ENCODE measurements at regions not wholly inside any gene's neighbourhood (a gene's known extent, or its start where the extent isn't known, plus 50 kb on each side); places are given as distances from the start of the nearest gene placed in this dataset.
"Not testable (repeated sequence)": the region's sequence is repeated elsewhere in the genome, so short reads cannot be mapped to it uniquely, and the experiment has no call there.

DNA sequence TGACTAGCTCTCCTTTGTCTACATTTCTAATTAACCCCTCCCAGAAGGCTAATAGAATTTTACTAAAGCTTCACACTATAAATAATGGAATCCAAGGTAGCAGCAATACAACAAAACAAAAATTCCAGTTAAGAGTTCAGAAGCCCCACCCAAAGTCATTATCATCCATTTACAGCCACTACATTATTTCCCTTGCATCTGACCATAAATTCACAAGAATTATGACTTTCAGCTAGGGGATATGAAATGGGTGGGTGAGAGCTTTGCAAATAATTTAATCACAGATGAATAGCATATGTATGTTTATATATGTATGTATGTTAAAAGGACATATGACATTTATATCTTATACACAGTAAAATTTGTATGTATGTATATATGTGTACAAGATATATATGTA lies 65.3 kb upstream of the PTGDR start:
- peaks cover 11% of the 10 kb centered on the region for H3K9me3 Mint-ChIP-seq

DNA sequence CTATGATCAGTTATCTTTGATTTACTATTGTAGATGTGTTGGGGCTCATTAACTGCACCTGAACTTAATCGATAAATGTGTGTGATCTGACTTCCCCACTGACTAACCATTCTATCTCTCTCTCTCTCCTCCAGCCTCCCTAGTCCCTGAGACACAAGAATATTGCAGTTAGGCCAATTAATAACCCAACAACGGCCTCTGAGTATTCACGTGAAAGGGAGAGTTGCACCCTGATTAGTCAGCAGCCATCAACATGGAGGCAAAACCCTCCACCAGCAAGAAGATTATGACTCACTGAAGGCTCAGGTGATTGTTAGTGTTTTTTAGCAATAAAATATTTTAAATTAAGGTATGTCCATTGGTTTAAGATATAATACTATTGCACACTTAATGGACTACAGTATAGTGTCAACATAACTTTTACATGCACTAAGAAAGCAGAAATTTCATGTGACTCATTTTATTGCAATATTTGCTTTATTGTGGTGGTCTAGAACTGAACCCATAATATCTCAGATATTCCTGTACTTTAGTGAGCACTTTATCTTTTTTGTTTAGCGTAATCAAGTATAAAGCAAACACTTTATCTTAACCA lies 77.1 kb upstream of the PTGDR start:
- Mint-ChIP-seq H3K27ac (no peak overlapping the region), H3K27me3 (peaks cover 10% of the 10 kb centered on the region), H3K4me3 (no peak overlapping the region), H3K4me1 (no peaks in the 10 kb centered on the region), H3K36me3 (no peaks in the 10 kb centered on the region), H3K9me3 (peaks cover 7% of the 10 kb centered on the region)
- no peak for ATAC-seq

More for the DNA sequence above, 65.3 kb upstream of the PTGDR start:
- Mint-ChIP-seq H3K4me1 (no peaks in the 10 kb centered on the region), H3K27me3 (peaks cover 19% of the 10 kb centered on the region), H3K4me3 (no peak overlapping the region), H3K27ac (no peak overlapping the region), H3K36me3 (no peaks in the 10 kb centered on the region)
- ATAC-seq = no peak

DNA sequence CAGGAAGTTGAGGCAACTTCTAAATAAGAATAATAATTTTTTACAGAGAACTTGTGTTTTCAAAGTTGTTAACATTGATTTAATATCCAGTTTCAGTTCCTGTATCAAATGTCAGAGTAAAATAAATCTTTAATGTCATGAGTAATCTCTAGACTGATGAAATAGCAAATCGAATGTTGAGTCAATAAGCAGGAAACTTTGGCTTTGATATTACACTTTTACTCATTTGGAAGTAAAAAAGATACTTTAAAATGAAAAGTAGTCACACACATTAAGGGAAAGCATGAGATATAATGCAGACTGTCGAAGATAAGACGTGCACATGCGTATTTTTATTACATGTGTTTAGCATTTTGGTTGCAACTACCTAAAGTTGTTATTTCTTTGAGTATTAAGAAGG lies 78.2 kb upstream of the PTGDR start:
- no peaks in the 10 kb centered on the region for H3K36me3 Mint-ChIP-seq
- peaks cover 10% of the 10 kb centered on the region for H3K27me3 Mint-ChIP-seq
- no peak overlapping the region for H3K27ac Mint-ChIP-seq
- no peak overlapping the region for H3K4me3 Mint-ChIP-seq
- H3K9me3 Mint-ChIP-seq = peaks cover under 1% of the 10 kb centered on the region
- ATAC-seq = peak; percentile 27
- H3K4me1 Mint-ChIP-seq = no peaks in the 10 kb centered on the region

- ATAC-seq = no peak
- Mint-ChIP-seq H3K27ac (no peak overlapping the region), H3K4me3 (no peak overlapping the region), H3K27me3 (peaks cover 10% of the 10 kb centered on the region), H3K36me3 (no peaks in the 10 kb centered on the region), H3K4me1 (no peaks in the 10 kb centered on the region), H3K9me3 (no peaks in the 10 kb centered on the region)
Observed at GRCh38 chr14:52188381-52188780, 79.1 kb upstream of the PTGDR start.

DNA sequence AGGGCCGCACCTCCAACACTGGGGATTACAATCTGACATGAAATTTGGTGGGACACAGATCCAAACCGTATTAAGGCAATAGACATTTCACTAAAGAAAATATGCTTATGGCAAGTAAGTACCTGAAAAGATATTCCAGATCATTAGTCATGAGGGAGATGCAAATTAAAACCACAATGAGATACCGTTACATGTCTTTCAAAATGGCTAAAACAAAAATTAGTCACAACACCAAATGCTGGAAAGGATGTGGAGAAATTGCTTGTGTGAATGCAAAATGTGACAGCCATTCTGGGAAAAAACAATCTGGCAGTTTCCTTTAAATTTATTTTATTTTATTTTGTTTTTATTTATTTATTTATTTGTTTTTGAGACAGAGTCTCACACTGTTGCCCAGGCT lies 82.3 kb upstream of the PTGDR start:
- ATAC-seq = no peak
- Mint-ChIP-seq H3K27me3 (no peaks in the 10 kb centered on the region), H3K4me3 (no peak overlapping the region), H3K27ac (no peak overlapping the region), H3K36me3 (peaks cover 9% of the 10 kb centered on the region), H3K4me1 (no peaks in the 10 kb centered on the region), H3K9me3 (peaks cover 15% of the 10 kb centered on the region)

GRCh38 chr14:52182853-52183252 lies 84.6 kb upstream of the PTGDR start:
- Mint-ChIP-seq H3K27ac (no peak overlapping the region), H3K9me3 (peaks cover 17% of the 10 kb centered on the region), H3K27me3 (no peaks in the 10 kb centered on the region), H3K36me3 (peaks cover 10% of the 10 kb centered on the region), H3K4me3 (no peak overlapping the region), H3K4me1 (no peaks in the 10 kb centered on the region)
- ATAC-seq = no peak

DNA sequence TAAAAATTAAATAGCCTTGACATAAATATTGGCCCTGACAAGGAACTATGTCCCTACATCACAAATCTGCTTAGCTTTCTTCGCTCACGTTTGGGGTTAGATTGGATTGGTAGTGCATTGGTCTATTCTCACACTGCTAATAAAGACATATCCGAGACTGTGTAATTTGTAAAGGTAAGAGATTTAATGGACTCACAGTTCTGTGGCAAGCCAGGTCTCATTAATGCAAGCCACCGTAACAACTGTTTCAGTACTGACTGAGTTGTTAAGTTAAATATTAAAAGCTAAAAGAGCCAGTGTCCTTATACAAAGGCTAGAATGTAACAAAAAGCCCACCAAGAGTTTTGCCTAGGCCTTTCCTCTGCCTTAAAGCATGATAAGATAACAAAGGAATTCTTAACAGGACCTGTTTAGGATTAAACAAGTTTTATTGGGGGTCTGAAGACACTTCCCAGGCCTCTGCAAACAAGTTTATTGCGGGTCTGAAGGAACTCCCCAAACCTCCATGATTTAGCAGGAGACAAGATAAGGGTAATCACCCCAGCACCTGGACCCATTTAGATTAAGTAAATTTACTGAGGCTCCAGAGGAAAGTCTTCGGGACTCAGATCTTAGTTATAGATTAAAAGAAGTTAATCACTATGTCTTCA lies 88.2 kb upstream of the PTGDR start:
- Mint-ChIP-seq H3K36me3 (peaks cover 10% of the 10 kb centered on the region), H3K27me3 (no peaks in the 10 kb centered on the region), H3K4me3 (no peak overlapping the region), H3K27ac (no peak overlapping the region), H3K4me1 (peaks cover 28% of the 10 kb centered on the region), H3K9me3 (peaks cover 17% of the 10 kb centered on the region)
- ATAC-seq = no peak

DNA sequence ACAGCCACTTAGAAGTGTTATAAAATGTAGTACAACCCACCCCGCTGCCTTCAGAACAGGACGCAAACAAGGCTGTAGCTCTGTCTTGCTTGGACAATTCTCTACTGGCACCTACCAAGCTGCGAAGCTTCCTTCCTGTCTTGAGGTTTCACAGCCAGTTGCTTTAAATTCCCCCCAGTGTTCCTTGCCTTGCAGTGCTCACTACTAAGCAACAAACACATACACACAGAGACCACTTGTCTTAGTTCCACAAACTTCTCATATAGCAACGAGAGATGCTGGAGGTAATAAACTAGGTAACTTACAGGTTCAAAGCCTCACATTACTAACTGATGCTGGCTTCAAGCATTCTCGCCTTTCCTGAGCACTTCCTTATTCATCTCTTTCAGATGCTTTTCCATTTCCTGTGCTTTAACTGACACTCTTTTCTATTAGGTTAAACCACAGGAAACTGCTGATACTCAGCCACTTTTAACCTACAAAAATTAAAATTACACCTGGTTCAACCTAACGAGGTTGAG lies 91.5 kb upstream of the PTGDR start:
- Mint-ChIP-seq H3K9me3 (peaks cover 11% of the 10 kb centered on the region), H3K4me1 (peaks cover 28% of the 10 kb centered on the region), H3K4me3 (no peak overlapping the region), H3K36me3 (peaks cover 10% of the 10 kb centered on the region), H3K27me3 (no peaks in the 10 kb centered on the region), H3K27ac (peak overlapping the region; percentile 27)
- peak; percentile 95 for ATAC-seq

- H3K36me3 Mint-ChIP-seq, H3K27ac Mint-ChIP-seq, H3K9me3 Mint-ChIP-seq, ATAC-seq, H3K4me3 Mint-ChIP-seq, H3K27me3 Mint-ChIP-seq: not testable (repeated sequence)
- peaks cover 20% of the 10 kb centered on the region for H3K4me1 Mint-ChIP-seq
Observed at GRCh38 chr14:52171932-52172331, 95.6 kb upstream of the PTGDR start.

GRCh38 chr14:52166822-52167221 lies 98.0 kb upstream of the NID2 start:
- no peaks in the 10 kb centered on the region for H3K4me1 Mint-ChIP-seq

DNA sequence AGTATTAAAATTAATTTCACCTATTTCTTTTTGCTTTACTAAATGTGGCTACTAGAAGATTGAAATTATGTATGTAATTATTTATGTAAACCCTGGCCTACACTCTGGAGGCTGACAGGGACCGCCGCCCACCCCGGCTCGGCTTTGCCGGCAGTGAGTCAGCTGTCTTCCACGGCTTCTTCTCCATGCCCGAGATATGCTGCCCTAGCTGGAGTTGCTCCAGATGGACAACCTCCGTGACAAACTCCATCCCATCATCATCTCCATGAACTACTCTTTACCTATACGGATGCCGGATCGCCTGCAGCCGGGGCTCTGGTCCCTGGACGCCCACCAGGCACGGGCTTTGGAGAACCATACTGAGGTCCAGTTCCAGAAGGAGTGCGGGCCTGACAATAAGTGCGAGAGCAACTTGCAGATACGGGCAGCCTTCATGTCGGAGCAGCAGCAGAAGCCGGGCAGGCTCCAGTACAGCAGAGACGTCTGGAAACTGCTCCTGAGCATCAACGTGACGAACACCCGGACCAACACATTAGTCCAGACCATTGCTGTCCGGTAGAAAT lies 86.9 kb upstream of the NID2 start:
- H3K27ac Mint-ChIP-seq = no peak overlapping the region

More at GRCh38 chr14:52166822-52167221, 98.0 kb upstream of the NID2 start:
- Mint-ChIP-seq H3K4me3 (no peak overlapping the region), H3K36me3 (no peaks in the 10 kb centered on the region), H3K27ac (no peak overlapping the region), H3K9me3 (no peaks in the 10 kb centered on the region), H3K27me3 (no peaks in the 10 kb centered on the region)
- no peak for ATAC-seq

GRCh38 chr14:52154992-52155650 lies 86.3 kb upstream of the NID2 start:
- H3K4me3 Mint-ChIP-seq = no peak overlapping the region
- peaks cover 10% of the 10 kb centered on the region for H3K4me1 Mint-ChIP-seq

More for the DNA sequence above, 86.9 kb upstream of the NID2 start:
- ATAC-seq = no peak
- peaks cover 24% of the 10 kb centered on the region for H3K27me3 Mint-ChIP-seq
- H3K4me1 Mint-ChIP-seq = peaks cover 10% of the 10 kb centered on the region
- no peak overlapping the region for H3K4me3 Mint-ChIP-seq
- H3K36me3 Mint-ChIP-seq = no peaks in the 10 kb centered on the region
- no peaks in the 10 kb centered on the region for H3K9me3 Mint-ChIP-seq

GRCh38 chr14:52153939-52154338 lies 85.1 kb upstream of the NID2 start:
- H3K36me3 Mint-ChIP-seq = no peaks in the 10 kb centered on the region
- no peak overlapping the region for H3K27ac Mint-ChIP-seq
- H3K27me3 Mint-ChIP-seq = peaks cover 25% of the 10 kb centered on the region
- H3K4me1 Mint-ChIP-seq = peaks cover 10% of the 10 kb centered on the region
- no peak overlapping the region for H3K4me3 Mint-ChIP-seq
- ATAC-seq = no peak
- H3K9me3 Mint-ChIP-seq = no peaks in the 10 kb centered on the region

More at GRCh38 chr14:52154992-52155650, 86.3 kb upstream of the NID2 start:
- Mint-ChIP-seq H3K27me3 (peaks cover 20% of the 10 kb centered on the region), H3K9me3 (no peaks in the 10 kb centered on the region), H3K36me3 (no peaks in the 10 kb centered on the region), H3K27ac (no peak overlapping the region)
- ATAC-seq = peak; percentile 68

DNA sequence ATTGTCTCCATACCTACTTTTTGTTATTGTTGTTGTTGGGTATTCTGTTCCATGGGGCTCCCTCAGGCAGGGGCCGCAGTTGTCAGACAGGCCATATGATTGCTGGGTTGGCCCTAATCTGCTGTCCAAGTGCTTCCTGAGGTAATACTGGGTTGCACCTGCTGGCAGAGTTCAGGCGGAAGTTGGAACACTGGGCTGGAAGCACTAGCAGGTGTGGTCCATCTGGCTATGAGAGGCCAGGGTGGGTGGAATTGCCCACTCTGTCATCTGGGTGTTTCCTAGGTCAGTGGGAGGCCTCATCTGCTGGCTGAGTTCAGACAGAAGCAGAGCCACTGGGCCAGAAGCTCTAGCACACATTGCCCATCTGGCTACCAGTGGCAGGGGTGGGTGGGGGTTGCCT lies 81.3 kb upstream of the NID2 start:
- H3K4me1 Mint-ChIP-seq = peaks cover 9% of the 10 kb centered on the region
- H3K9me3 Mint-ChIP-seq = no peaks in the 10 kb centered on the region
- peaks cover 31% of the 10 kb centered on the region for H3K27me3 Mint-ChIP-seq
- H3K27ac Mint-ChIP-seq = no peak overlapping the region
- no peaks in the 10 kb centered on the region for H3K36me3 Mint-ChIP-seq
- ATAC-seq = no peak
- H3K4me3 Mint-ChIP-seq = no peak overlapping the region

DNA sequence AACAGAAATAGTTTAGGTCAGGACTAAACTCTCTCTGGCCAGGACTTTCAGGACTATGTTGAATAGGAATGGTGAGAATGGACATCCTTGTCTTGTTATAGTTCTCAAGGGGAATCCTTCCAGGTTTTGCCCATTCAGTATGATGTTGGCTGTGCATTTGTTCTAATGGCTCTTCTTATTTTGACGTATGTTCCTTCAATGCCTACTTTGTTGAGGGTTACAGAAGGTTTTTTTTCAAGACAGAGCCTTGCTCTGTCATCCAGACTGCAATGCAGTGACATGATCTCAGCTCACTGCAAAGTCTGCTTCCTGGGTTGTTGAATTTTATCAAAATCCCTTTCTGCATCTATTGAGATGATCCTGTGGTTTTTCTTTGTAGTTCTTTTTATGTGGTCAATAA lies 79.5 kb upstream of the NID2 start:
- peaks cover 31% of the 10 kb centered on the region for H3K27me3 Mint-ChIP-seq
- H3K9me3 Mint-ChIP-seq = peaks cover 2% of the 10 kb centered on the region
- H3K36me3 Mint-ChIP-seq = no peaks in the 10 kb centered on the region
- H3K27ac Mint-ChIP-seq = no peak overlapping the region
- no peak overlapping the region for H3K4me3 Mint-ChIP-seq
- no peaks in the 10 kb centered on the region for H3K4me1 Mint-ChIP-seq
- no peak for ATAC-seq
